ENCODE measurements at regions not wholly inside any gene's neighbourhood (a gene's known extent, or its start where the extent isn't known, plus 50 kb on each side); places are given as distances from the start of the nearest gene placed in this dataset.
"Not testable (repeated sequence)": the region's sequence is repeated elsewhere in the genome, so short reads cannot be mapped to it uniquely, and the experiment has no call there.

GRCh38 chr3:107468782-107469181 is 54.0 kb upstream of the BBX start:
- DNase-seq: no peak

- DNase-seq: not testable (repeated sequence)
These were observed 52.3 kb upstream of the BBX start for GRCh38 chr3:107470496-107470895.
